ENCODE measurements at regions not wholly inside any gene's neighbourhood (a gene's known extent, or its start where the extent isn't known, plus 50 kb on each side); places are given as distances from the start of the nearest gene placed in this dataset.

- TF ChIP-seq POLR2AphosphoS5 (IDR thresholded peaks at IDR 0.05) (no peak), CTCF (IDR thresholded peaks at IDR 0.05 in 8 of 11, conservative IDR thresholded peaks at IDR 0.05 in 3 of 11) (no peak), POLR2A (IDR thresholded peaks at IDR 0.05) (no peak)
These were observed 274.3 kb downstream of the BCOR start for GRCh38 chrX:39823424-39823823.

All from spleen (tissue), 7 donors.